ENCODE measurements at regions not wholly inside any gene's neighbourhood (a gene's known extent, or its start where the extent isn't known, plus 50 kb on each side); places are given as distances from the start of the nearest gene placed in this dataset.

DNA sequence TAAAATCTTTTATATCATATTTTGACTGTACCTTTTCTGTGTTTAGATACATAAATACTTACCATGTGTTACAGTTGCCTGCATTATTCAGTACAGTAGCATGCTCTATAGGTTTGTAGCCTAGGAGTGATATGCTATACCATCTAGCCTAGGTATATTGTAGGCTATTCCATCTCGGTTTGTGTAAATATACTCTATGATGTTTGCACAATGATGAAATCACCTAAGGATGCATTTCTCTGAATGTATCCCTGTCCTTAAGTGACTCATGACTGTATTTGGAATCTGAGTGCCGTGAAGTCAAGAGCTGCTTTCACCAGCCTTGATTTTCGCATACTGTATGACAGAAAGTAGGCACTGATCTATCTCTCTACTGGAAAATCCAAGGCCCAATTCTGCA, 129.9 kb downstream of the UTRN start (continued):
- TF ChIP-seq ZNF563 (CRISPR knock-in tag; IDR thresholded peaks at IDR 0.05) (no peak), ZNF75D (CRISPR knock-in tag; IDR thresholded peaks at IDR 0.05; ENCODE audit: borderline replicate concordance) (no peak), KLF6 (CRISPR knock-in tag; IDR thresholded peaks at IDR 0.05) (0 out of 2 replicates have a peak, but pooled peaks have one; percentile 37), SMAD9 (CRISPR knock-in tag; IDR thresholded peaks at IDR 0.05) (no peak), REPIN1 (CRISPR knock-in tag; IDR thresholded peaks at IDR 0.05; ENCODE audit: borderline replicate concordance, low read depth) (peak; percentile 65; the same call in 1 of the 2 replicates), ZNF30 (CRISPR knock-in tag; IDR thresholded peaks at IDR 0.05) (no peak), CEBPB (IDR thresholded peaks at IDR 0.05; ENCODE audit: borderline replicate concordance, low read depth, low read length) (peak; percentile 93), PCBP2 (optimal IDR thresholded peaks at IDR 0.05; ENCODE audit: low read depth, low read length, poor library complexity, severe bottlenecking) (no peak), RFX1 (IDR thresholded peaks at IDR 0.05) (no peak), NFE2L1 (CRISPR knock-in tag; IDR thresholded peaks at IDR 0.05; ENCODE audit: borderline replicate concordance) (no peak), SKI (IDR thresholded peaks at IDR 0.05; ENCODE audit: partially characterized antibody) (peak; percentile 69), SALL1 (CRISPR knock-in tag; IDR thresholded peaks at IDR 0.05) (peak; percentile 51; the same call in 1 of the 2 replicates), SIN3B (IDR thresholded peaks at IDR 0.05; ENCODE audit: low read length) (no peak), ZNF230 (CRISPR knock-in tag; IDR thresholded peaks at IDR 0.05) (no peak), RAD21 (CRISPR knock-in tag; IDR thresholded peaks at IDR 0.05) (no peak), RFXANK (CRISPR knock-in tag; IDR thresholded peaks at IDR 0.05) (no peak; the same call in 1 of the 2 replicates), HOXA5 (CRISPR knock-in tag; IDR thresholded peaks at IDR 0.05) (peak; percentile 46; the same call in 1 of the 2 replicates), SIX4 (CRISPR knock-in tag; IDR thresholded peaks at IDR 0.05) (peak; percentile 60), ZNF879 (CRISPR knock-in tag; IDR thresholded peaks at IDR 0.05) (no peak), GABPA (IDR thresholded peaks at IDR 0.05; ENCODE audit: low read depth, low read length) (no peak), GABPA (CRISPR knock-in tag; IDR thresholded peaks at IDR 0.05; ENCODE audit: low read depth) (no peak), ARNT2 (CRISPR knock-in tag; IDR thresholded peaks at IDR 0.05; ENCODE audit: low read depth) (no peak), RBM22 (optimal IDR thresholded peaks at IDR 0.05; ENCODE audit: low read length) (no peak), PHF8 (CRISPR knock-in tag; IDR thresholded peaks at IDR 0.05) (no peak)
- TF ChIP-seq, protein P1, sequence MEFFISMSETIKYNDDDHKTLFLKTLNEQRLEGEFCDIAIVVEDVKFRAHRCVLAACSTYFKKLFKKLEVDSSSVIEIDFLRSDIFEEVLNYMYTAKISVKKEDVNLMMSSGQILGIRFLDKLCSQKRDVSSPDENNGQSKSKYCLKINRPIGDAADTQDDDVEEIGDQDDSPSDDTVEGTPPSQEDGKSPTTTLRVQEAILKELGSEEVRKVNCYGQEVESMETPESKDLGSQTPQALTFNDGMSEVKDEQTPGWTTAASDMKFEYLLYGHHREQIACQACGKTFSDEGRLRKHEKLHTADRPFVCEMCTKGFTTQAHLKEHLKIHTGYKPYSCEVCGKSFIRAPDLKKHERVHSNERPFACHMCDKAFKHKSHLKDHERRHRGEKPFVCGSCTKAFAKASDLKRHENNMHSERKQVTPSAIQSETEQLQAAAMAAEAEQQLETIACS (CRISPR knock-in tag; IDR thresholded peaks at IDR 0.05), result no peak
- TF ChIP-seq, protein P2, sequence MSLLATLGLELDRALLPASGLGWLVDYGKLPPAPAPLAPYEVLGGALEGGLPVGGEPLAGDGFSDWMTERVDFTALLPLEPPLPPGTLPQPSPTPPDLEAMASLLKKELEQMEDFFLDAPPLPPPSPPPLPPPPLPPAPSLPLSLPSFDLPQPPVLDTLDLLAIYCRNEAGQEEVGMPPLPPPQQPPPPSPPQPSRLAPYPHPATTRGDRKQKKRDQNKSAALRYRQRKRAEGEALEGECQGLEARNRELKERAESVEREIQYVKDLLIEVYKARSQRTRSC (CRISPR knock-in tag; IDR thresholded peaks at IDR 0.05; ENCODE audit: low read depth), result no peak
- TF ChIP-seq, protein P3, sequence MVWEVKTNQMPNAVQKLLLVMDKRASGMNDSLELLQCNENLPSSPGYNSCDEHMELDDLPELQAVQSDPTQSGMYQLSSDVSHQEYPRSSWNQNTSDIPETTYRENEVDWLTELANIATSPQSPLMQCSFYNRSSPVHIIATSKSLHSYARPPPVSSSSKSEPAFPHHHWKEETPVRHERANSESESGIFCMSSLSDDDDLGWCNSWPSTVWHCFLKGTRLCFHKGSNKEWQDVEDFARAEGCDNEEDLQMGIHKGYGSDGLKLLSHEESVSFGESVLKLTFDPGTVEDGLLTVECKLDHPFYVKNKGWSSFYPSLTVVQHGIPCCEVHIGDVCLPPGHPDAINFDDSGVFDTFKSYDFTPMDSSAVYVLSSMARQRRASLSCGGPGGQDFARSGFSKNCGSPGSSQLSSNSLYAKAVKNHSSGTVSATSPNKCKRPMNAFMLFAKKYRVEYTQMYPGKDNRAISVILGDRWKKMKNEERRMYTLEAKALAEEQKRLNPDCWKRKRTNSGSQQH (CRISPR knock-in tag; IDR thresholded peaks at IDR 0.05; ENCODE audit: low read depth), result no peak
- TF ChIP-seq, protein P4, sequence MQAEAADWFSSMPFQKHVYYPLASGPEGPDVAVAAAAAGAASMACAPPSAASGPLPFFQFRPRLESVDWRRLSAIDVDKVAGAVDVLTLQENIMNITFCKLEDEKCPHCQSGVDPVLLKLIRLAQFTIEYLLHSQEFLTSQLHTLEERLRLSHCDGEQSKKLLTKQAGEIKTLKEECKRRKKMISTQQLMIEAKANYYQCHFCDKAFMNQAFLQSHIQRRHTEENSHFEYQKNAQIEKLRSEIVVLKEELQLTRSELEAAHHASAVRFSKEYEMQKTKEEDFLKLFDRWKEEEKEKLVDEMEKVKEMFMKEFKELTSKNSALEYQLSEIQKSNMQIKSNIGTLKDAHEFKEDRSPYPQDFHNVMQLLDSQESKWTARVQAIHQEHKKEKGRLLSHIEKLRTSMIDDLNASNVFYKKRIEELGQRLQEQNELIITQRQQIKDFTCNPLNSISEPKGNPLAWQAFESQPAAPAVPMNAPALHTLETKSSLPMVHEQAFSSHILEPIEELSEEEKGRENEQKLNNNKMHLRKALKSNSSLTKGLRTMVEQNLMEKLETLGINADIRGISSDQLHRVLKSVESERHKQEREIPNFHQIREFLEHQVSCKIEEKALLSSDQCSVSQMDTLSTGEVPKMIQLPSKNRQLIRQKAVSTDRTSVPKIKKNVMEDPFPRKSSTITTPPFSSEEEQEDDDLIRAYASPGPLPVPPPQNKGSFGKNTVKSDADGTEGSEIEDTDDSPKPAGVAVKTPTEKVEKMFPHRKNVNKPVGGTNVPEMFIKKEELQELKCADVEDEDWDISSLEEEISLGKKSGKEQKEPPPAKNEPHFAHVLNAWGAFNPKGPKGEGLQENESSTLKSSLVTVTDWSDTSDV (CRISPR knock-in tag; IDR thresholded peaks at IDR 0.05), result no peak

All from HepG2 (cell line).